CD4-positive, alpha-beta T cell treated with Interleukin-4 for 1 hour (primary cell): ENCODE measurements at regions not wholly inside any gene's neighbourhood (a gene's known extent, or its start where the extent isn't known, plus 50 kb on each side); places are given as distances from the start of the nearest gene placed in this dataset.

ENCODE experiments used
- DNase-seq, 2 donors: peaks; one replicate each; pipeline ENCODE4 v3.0.0-alpha.2; 2020 to 2022

- DNase-seq: no peak
Observed at GRCh38 chr5:125584140-125584520, 837.7 kb upstream of the ZNF608 start.

- no peak for DNase-seq
Observed at GRCh38 chr5:125587631-125588030, 835.6 kb upstream of the GRAMD2B start.

DNA sequence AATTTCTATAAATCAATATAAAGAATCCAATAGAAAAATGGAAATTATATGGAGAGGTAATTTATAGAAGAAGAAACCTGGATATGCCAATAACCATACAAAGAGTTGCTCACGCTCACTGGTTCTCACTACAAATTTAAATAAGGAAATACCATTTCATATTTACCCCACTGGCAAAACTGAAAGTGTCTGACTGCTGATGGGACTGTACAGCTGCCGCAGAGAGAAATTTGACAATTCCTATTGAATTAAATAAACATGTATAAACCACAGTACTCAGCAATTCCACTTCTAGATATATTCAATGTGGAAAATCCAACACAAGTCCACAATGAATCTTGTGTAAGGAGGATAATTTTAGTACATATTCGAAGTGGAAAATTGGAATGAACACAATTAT lies 830.4 kb upstream of the GRAMD2B start:
- DNase-seq: no peak

GRCh38 chr5:125595095-125595494 lies 828.1 kb upstream of the GRAMD2B start:
- DNase-seq: no peak

- DNase-seq: no peak
Observed at GRCh38 chr5:125595845-125596244, 827.4 kb upstream of the GRAMD2B start.

DNA sequence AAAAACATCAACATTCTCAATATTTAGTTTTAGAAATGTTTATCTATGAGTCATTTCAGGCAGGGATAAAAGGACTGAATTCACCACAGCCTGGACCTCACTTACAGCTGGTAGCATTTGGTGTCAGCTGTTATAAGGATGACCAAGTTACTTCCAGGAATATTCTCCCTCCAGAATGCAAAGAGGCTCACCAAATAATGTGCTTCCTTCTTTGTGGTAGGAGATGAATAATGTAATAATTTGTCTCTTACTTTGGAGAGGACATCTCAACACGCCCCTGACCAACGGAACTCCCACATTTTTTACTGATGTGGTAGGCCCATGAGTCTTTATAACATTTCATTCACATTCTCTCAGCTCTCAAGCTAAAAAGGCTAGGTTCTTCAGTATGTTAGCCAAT lies 825.9 kb upstream of the GRAMD2B start:
- DNase-seq: no peak

DNA sequence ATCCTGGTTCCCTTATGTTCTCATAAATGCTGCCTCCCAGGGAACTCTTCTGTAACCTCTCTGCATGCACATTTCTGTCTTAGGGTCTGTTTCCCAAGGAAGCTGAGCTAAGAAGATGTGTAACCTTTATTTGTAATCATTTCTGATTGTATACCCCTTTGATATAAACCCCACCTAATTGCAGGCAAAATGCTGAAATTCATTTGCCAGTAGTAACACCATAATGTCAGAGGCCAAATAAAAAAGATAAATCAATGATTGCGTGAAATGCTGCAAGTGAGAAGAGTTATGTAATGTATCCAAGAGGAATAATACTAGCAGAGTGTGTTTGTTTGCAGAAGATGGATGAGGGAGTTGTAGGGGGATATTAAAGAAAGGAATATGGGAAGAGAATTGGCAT lies 822.6 kb upstream of the GRAMD2B start:
- no peak for DNase-seq

DNA sequence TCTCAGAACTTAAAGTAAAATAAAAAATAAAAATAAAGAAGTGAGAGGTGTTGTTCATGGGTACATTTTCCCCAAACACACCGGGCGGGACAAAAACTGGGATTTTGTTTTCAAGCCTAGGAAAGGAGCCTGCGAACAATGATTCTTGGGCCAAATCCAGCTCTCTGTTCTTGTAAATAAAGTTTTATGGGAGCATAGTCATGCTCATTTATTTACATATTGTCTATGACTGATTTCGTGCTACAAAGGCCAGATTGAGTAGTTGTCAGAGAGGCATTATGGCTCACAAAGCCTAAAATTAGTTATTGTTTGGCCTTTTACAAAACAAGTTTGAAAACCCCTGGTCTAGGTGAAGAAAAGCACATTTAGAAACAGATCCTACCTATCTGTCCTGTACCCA lies 821.0 kb upstream of the GRAMD2B start:
- DNase-seq: no peak

GRCh38 chr5:125603321-125603720 lies 819.9 kb upstream of the GRAMD2B start:
- no peak for DNase-seq

DNA sequence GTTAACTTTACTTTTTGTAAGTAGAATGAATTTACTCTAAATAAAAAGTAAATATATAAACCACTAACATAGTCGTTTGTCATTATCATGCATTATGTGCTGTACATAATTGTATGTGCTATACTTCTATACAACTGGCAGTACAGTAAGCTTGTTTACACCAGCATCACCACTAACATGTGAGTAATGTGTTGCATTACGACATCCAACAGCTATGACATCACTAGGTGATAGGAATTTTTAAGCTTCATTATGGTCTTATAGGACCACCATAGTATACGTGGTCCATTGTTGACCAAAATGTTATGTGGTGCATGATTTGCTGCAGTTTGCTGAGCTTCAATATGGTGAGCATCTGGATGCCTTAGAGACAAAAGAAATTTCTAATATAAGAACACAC lies 819.1 kb upstream of the GRAMD2B start:
- DNase-seq: no peak

- DNase-seq: no peak
Observed at GRCh38 chr5:125607018-125607417, 816.2 kb upstream of the GRAMD2B start.

- no peak for DNase-seq
Observed at GRCh38 chr5:125609011-125609410, 814.2 kb upstream of the GRAMD2B start.

DNA sequence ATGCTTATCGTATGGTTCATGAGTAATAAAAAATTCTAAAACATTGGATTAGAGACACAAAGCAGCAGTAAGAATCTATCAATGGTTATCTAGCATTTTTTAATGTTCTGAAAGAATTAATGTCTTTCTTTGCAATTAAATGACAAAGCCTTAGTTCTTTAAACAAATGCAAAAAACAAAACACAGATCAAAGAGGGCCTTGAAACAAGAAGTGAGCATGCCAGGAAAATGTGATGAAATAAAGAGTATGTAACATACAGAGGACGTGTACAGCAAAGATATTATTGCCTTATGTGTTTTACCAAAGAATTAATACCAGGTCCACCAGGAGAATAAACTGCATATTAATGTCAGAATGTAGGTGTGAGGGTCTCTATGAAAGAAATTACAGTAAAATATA lies 812.3 kb upstream of the GRAMD2B start:
- DNase-seq: no peak

GRCh38 chr5:125611541-125611940 lies 811.7 kb upstream of the GRAMD2B start:
- no peak for DNase-seq

DNA sequence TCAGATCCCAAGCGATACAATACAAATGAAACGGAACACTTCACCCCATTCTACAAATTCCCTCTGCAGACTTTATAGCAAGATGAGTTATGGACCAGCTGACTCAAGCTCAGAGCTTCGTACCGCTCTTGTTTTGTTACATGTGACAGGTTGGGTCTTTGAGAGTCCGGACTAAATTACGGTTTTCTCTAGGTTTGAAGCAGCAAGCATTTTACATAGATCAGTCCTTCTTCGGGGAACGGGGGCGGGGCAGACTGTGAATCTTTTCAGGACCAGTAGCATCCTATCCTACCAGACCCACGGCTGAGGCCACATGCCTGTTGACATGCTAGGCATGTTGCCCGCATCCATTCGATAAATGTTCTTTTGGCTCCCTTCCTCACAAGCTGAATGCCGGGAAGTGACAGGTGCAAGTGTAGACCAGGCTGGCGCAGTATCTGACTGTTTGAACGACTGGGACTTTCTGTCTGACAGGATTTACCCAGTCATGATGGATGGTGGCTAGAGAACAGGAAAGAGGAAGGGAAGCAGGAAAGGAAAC lies 811.0 kb upstream of the GRAMD2B start:
- no peak for DNase-seq

DNA sequence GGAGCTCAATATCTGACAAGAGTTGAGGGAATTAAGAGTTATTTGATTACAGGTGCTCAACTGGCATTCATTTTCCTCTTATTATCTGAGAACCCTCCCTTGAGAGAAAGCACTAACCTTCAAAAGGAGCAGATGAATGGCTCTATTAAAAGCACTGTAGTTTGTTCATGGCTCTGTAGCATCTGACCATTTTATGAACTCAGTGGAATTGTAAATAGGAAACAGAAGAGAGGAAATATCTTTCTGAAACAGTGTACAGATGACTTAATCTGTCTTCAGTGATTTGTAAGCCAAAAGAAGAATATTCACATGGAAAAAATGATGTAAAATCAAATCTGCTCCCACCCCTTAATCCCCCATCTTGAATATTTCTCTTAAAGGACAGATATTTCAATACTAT lies 810.4 kb upstream of the GRAMD2B start:
- DNase-seq: no peak

DNA sequence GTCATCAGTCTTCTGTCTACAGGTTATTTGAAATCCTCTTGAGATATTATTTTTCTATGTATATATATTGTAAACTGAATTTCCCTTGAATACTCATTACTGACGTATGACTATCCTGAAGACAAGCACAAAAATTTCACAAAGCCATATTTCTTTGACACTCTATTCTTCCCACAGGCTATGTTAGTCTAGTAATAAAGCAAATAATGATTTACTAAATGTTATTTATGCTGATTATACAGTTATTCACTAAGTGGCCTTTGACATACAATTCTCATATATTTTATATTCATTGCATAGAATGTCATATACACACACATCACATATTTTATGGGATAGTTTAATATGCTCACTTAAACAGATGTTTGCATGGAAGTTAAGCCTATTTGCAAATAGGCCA lies 793.0 kb upstream of the GRAMD2B start:
- no peak for DNase-seq

DNA sequence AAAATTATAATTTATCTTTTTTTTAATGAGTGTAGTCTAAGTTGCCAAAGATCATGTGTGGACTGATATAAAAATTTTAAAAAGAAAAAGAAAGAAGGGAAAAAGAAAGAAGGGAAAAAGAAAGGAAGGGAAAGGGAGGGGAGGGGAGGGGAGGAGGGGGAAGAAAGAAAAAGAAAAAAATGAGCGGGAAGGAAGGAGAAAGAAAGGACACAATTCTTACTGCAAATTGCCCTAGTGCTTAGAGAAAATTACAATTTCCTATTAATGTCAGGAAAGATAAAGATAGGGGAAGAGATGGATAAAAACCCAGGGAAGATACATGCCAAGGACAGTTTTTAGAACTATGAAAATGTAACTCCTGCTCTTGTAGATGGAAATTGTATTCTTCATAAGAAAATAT lies 789.7 kb upstream of the GRAMD2B start:
- no peak for DNase-seq

DNA sequence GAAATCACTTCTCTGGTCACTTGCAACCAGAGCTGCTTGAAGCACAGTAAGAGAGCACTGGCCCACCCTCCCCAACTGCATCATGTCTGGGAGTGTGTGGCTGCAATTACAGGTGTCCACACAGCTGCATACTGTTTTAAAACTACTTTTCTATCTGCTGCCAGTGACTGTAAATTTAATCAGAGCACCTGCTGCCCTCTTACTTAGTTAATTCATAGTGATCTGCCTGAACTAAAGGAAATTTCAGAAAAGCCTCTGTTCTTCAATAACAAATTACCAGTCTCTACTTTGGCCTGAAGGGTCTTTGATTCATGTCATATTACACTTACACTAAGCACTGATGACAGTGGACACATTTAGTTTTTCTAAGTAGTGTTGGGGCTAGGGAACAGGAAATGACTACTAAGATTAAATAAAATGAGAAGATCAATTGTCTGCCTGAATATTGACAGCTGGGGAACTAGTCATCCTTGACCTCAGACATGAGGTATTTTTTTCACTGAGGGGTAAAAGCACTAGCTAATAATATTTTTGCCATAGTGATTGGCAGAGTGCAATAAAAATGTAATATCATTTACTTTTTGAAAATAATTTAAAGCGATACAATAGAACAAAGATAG lies 788.9 kb upstream of the GRAMD2B start:
- no peak for DNase-seq

DNA sequence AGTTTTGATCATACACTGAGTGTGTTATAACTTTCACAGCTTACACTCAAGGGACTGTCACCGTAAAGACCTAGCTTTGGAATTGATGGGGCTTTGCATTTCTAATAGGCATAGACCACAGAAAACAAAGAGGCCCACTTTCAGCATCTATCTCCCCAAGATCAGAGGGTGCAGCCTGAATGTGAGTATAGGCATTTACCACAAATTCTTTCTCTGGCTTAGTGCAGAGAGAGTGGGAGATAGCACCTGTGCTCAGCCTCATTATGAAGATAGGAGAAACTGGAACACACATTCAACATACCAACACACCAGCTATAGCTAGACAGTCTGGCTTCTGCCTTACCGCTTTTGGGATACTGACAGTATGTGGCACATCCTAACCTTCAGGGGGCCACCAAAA lies 783.4 kb upstream of the GRAMD2B start:
- no peak for DNase-seq

DNA sequence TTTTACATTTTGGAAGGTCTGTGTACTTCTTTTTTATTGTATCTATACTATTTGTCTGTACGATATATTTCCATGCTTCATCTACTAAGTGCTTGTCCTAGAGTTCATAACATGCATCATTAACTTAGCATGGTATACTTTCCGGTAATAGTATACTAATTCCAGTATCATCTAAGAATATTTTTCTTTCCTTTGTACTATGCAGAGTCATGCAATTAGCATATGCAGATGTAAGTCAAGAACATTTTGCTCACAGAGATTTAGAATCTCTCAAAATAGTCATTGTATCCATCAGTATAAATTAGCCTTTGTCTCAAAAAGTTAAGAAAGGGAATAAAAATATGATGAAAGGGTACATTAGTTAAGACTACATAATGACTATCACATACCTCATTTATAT lies 770.4 kb upstream of the GRAMD2B start:
- no peak for DNase-seq

GRCh38 chr5:125654392-125654791 lies 768.8 kb upstream of the GRAMD2B start:
- no peak for DNase-seq

GRCh38 chr5:125655156-125655555 lies 768.1 kb upstream of the GRAMD2B start:
- DNase-seq: no peak

DNA sequence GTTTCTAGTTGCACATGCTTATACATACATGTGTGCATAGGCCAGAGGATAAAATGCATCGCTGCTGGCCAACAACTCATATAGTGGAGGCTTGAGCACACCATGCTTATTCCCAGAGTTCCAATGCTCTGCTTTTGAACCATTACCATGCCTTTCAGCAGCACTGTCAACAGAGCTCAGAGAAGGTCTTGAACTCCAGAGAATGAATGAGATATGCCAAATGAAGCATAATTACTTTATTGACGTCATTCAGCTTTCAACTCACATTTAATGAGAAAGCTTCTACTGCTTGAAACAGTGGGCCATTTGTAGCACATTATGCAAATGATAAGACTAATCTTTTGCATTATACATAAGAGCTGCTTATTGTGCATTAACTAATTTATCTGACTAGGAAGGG lies 765.3 kb upstream of the GRAMD2B start:
- no peak for DNase-seq

DNA sequence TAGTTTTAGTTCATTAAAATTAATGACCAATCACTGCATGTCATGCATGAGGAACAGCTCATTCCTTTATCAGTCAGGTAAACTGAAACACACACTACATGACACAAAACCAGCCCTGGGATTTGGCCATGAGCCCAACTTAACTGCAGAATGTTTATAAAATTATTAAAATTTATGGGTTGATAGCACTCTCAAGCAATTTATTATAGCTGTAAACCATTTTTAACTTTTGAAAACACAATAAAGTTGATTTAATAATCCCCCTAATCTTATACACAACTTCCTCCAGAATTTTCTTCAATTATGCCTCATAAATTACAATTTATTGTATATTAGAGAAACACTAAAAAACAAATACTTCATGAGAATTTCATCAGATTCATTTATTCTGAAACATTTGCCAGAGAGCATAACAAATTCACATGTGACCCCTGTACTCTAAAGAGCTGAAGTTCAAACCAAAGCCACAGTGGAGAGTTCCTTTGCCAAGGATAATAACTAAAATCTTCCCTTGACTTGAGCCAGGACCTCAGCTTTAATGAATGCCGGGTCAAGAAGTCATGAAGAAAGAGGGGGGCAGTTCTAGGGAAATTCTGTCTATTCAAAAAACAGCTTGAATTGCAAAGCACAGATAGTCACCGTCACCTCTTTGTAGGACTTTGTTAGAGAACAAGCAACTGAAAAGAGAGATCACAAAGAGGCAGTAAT lies 763.7 kb upstream of the GRAMD2B start:
- DNase-seq: no peak
